Hepatocyte (in vitro differentiated cells): ENCODE measurements at regions not wholly inside any gene's neighbourhood (a gene's known extent, or its start where the extent isn't known, plus 50 kb on each side); places are given as distances from the start of the nearest gene placed in this dataset.

Source experiments
- EZH2 ChIP-seq: fragments of 200-600 bp; sonication (generic); IDR thresholded peaks from 2 replicates; pipeline ENCODE4 v1.6.1; 2016; ENCODE audit warnings: antibody characterized with exemption, mild to moderate bottlenecking, borderline replicate concordance
- TF ChIP-seq, protein P1 (sequence below): fragments of 200-600 bp; sonication (generic); IDR thresholded peaks from 2 replicates; pipeline ENCODE4 v1.5.1; 2016; ENCODE audit warnings: antibody characterized with exemption, mild to moderate bottlenecking; ENCODE audit not compliant: poor library complexity

DNA sequence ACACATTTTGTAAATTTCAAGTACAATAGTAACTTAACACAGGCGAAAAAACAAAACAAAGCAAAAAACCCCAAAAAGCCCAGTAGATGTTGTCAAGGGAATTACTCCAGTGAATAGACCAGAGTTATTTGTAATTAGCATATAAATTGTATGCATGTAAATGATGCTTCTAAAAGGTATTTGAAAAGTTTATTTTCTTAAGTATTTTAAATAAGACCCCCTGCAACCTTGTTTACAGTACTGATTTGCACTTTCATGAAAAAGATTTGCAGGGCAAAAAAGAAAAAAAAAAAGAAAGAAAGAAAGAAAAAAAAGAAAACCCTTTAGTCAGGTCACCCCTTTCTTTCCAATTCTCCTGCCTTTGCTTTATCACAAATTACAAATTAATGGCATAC, 372.3 kb upstream of the IRX2 start:
- TF ChIP-seq, protein P1, sequence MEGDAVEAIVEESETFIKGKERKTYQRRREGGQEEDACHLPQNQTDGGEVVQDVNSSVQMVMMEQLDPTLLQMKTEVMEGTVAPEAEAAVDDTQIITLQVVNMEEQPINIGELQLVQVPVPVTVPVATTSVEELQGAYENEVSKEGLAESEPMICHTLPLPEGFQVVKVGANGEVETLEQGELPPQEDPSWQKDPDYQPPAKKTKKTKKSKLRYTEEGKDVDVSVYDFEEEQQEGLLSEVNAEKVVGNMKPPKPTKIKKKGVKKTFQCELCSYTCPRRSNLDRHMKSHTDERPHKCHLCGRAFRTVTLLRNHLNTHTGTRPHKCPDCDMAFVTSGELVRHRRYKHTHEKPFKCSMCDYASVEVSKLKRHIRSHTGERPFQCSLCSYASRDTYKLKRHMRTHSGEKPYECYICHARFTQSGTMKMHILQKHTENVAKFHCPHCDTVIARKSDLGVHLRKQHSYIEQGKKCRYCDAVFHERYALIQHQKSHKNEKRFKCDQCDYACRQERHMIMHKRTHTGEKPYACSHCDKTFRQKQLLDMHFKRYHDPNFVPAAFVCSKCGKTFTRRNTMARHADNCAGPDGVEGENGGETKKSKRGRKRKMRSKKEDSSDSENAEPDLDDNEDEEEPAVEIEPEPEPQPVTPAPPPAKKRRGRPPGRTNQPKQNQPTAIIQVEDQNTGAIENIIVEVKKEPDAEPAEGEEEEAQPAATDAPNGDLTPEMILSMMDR = no peak
- TF ChIP-seq EZH2 = no peak
